Activated B cell treated with CpG ODN at 0.5 μM for 24 hours (primary cell): ENCODE measurements at regions not wholly inside any gene's neighbourhood (a gene's known extent, or its start where the extent isn't known, plus 50 kb on each side); places are given as distances from the start of the nearest gene placed in this dataset.

Experiments used
- ATAC-seq: fragments of 200-7000 bp; cut with Tn5 transposase; one replicate; pipeline ENCODE4 v1.10.0; 2021; ENCODE audit warnings: low read depth, mild to moderate bottlenecking, moderate library complexity
- CTCF ChIA-PET: fragments of 350-600 bp; sonication (Branson Sonifier 250); formaldehyde crosslinking; loops from one replicate; lab custom pipeline; 2021; ENCODE audit warnings: antibody characterized with exemption; lab: Charles Lee
- POLR2A ChIA-PET: fragments of 350-600 bp; sonication (Branson Sonifier 250); formaldehyde crosslinking; loops from one replicate; lab custom pipeline; 2021; ENCODE audit warnings: antibody characterized with exemption; lab: Charles Lee
- DNase-seq: peaks from one replicate; pipeline ENCODE4 v3.0.0; 2022
- H3K27ac Mint-ChIP-seq: one replicate; pipeline ENCODE4 v1.8.0; 2020; ENCODE audit warnings: mixed read lengths
- H3K27me3 Mint-ChIP-seq: one replicate; pipeline ENCODE4 v1.8.0; 2021; ENCODE audit warnings: mixed read lengths
- H3K36me3 Mint-ChIP-seq: one replicate; pipeline ENCODE4 v1.8.0; 2021; ENCODE audit warnings: low read depth, mixed read lengths
- H3K4me1 Mint-ChIP-seq: one replicate; pipeline ENCODE4 v1.8.0; 2021; ENCODE audit warnings: mixed read lengths
- H3K4me3 Mint-ChIP-seq: one replicate; pipeline ENCODE4 v1.8.0; 2020; ENCODE audit warnings: mild to moderate bottlenecking, mixed read lengths
- H3K9me3 Mint-ChIP-seq: one replicate; pipeline ENCODE4 v1.8.0; 2020; ENCODE audit warnings: mixed read lengths
- CTCF ChIP-seq: fragments of 200-600 bp; IDR thresholded peaks from one replicate; pipeline ENCODE4 v1.8.0; 2022; ENCODE audit warnings: antibody characterized with exemption, mild to moderate bottlenecking
- intact Hi-C: fragments of 100-400 bp; cut with micrococcal nuclease; formaldehyde crosslinking; loops from one replicate; pipeline ENCODE4 v1.15.1; 2024

GRCh38 chr1:227433663-227434341 lies 115.5 kb upstream of the CDC42BPA start:
- ATAC-seq (no peak), DNase-seq (no peak)
- Mint-ChIP-seq H3K27me3 (peaks cover 30% of the 10 kb centered on the region), H3K27ac (no peak overlapping the region), H3K9me3 (no peaks in the 10 kb centered on the region), H3K36me3 (no peaks in the 10 kb centered on the region), H3K4me1 (no peaks in the 10 kb centered on the region), H3K4me3 (no peak overlapping the region)
- ChIA-PET CTCF (no interaction called here), POLR2A (no interaction called here)
- no peak for TF ChIP-seq CTCF
- intact Hi-C loops: no loop called here

- ATAC-seq (no peak), DNase-seq (no peak)
- Mint-ChIP-seq H3K4me3 (no peak overlapping the region), H3K27ac (no peak overlapping the region), H3K9me3 (no peaks in the 10 kb centered on the region), H3K27me3 (peaks cover 31% of the 10 kb centered on the region), H3K36me3 (no peaks in the 10 kb centered on the region), H3K4me1 (no peaks in the 10 kb centered on the region)
- CTCF ChIA-PET: no interaction called here
- TF ChIP-seq CTCF: no peak
- intact Hi-C loops: no loop called here
- POLR2A ChIA-PET: no interaction called here
Measured at GRCh38 chr1:227432981-227433380, 114.7 kb upstream of the CDC42BPA start.

GRCh38 chr1:227432181-227432535 lies 113.9 kb upstream of the CDC42BPA start:
- H3K36me3 Mint-ChIP-seq: no peaks in the 10 kb centered on the region
- no peaks in the 10 kb centered on the region for H3K9me3 Mint-ChIP-seq
- TF ChIP-seq CTCF: no peak
- no peak overlapping the region for H3K4me3 Mint-ChIP-seq
- ChIA-PET CTCF (no interaction called here), POLR2A (no interaction called here)
- no peak overlapping the region for H3K27ac Mint-ChIP-seq
- intact Hi-C loops: no loop called here
- H3K4me1 Mint-ChIP-seq: no peaks in the 10 kb centered on the region
- ATAC-seq: no peak
- H3K27me3 Mint-ChIP-seq: peaks cover 27% of the 10 kb centered on the region
- DNase-seq: no peak

- no peak overlapping the region for H3K4me3 Mint-ChIP-seq
- H3K27ac Mint-ChIP-seq: no peak overlapping the region
- no peaks in the 10 kb centered on the region for H3K36me3 Mint-ChIP-seq
- no peaks in the 10 kb centered on the region for H3K9me3 Mint-ChIP-seq
- POLR2A ChIA-PET: no interaction called here
- DNase-seq: no peak
- no peak for TF ChIP-seq CTCF
- CTCF ChIA-PET: no interaction called here
- H3K4me1 Mint-ChIP-seq: no peaks in the 10 kb centered on the region
- no peak for ATAC-seq
- intact Hi-C loops: no loop called here
- peaks cover 12% of the 10 kb centered on the region for H3K27me3 Mint-ChIP-seq
Measured at GRCh38 chr1:227429447-227430359, 111.4 kb upstream of the CDC42BPA start.

- H3K36me3 Mint-ChIP-seq: no peaks in the 10 kb centered on the region
- H3K4me1 Mint-ChIP-seq: no peaks in the 10 kb centered on the region
- DNase-seq (no peak), ATAC-seq (no peak)
- TF ChIP-seq CTCF: no peak
- CTCF ChIA-PET: no interaction called here
- no peak overlapping the region for H3K4me3 Mint-ChIP-seq
- peaks cover 18% of the 10 kb centered on the region for H3K27me3 Mint-ChIP-seq
- POLR2A ChIA-PET: no interaction called here
- no peaks in the 10 kb centered on the region for H3K9me3 Mint-ChIP-seq
- no peak overlapping the region for H3K27ac Mint-ChIP-seq
- intact Hi-C loops: no loop called here
Measured at GRCh38 chr1:227428803-227429202, 110.5 kb upstream of the CDC42BPA start.
